HL-60 (cell line): ENCODE measurements at regions not wholly inside any gene's neighbourhood (a gene's known extent, or its start where the extent isn't known, plus 50 kb on each side); places are given as distances from the start of the nearest gene placed in this dataset.

Source experiments
- DNase-seq, 2 experiments: peaks; one replicate each; pipeline ENCODE4 v3.0.0-alpha.2; 2010 to 2020; ENCODE audit warnings: low read depth in 1 of 2, low spot score in 1 of 2
- H3K27ac ChIP-seq: fragments of 250-450 bp; sonication (Bioruptor Pico); replicated peaks from 2 replicates; pipeline ENCODE4 v1.5.1; 2020; ENCODE audit warnings: mild to moderate bottlenecking, moderate library complexity
- H3K27me3 ChIP-seq: fragments of 250-450 bp; sonication (Bioruptor Pico); 2 replicates; pipeline ENCODE4 v1.5.1; 2021; ENCODE audit warnings: mild to moderate bottlenecking, moderate library complexity; ENCODE audit not compliant: insufficient read depth, poor library complexity, severe bottlenecking
- H3K4me3 ChIP-seq: replicated peaks from 2 replicates; pipeline ENCODE4 v1.5.1; 2011; ENCODE audit warnings: mild to moderate bottlenecking, control low read depth, low read length; ENCODE audit not compliant: insufficient read depth
- CTCF ChIP-seq: IDR thresholded peaks from one replicate; pipeline ENCODE4 v1.5.1; 2011; ENCODE audit warnings: low read length, control low read depth, inconsistent platforms; ENCODE audit not compliant: insufficient read depth
- GABPA ChIP-seq: IDR thresholded peaks from 2 replicates; pipeline ENCODE4 v1.6.1; 2012; ENCODE audit warnings: low read depth
- POLR2AphosphoS5 ChIP-seq: IDR thresholded peaks from 2 replicates; pipeline ENCODE4 v1.6.1; 2012; ENCODE audit warnings: low read depth
- SPI1 ChIP-seq: IDR thresholded peaks from 2 replicates; pipeline ENCODE4 v1.6.1; 2012; ENCODE audit warnings: low read depth, mild to moderate bottlenecking, borderline replicate concordance
- TF ChIP-seq, protein P1 (sequence below): IDR thresholded peaks from 2 replicates; pipeline ENCODE4 v1.6.1; 2012; ENCODE audit warnings: low read depth; ENCODE audit not compliant: insufficient replicate concordance

DNA sequence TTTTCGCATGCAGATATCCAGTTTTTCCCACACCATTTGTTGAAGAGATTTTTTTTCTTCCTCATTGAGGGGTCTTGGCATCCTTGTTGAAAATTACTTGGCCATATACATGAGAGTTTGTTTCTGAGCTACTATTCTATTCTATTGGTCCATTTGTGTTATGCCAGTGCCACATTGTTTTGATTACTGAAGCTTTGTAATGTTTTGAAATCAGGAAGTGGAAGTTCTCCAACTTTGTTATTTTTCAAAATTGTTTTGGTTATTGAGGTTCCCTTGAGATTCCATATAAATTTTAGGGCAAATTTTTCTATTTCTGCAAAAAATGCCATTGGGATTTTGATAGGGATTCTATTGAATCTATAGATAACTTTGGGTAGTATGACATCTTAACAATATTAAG lies 130.3 kb upstream of the PFN2 start:
- no peak for DNase-seq
- Histone ChIP-seq H3K27me3 (no peaks in the 10 kb centered on the region), H3K27ac (no peak overlapping the region), H3K4me3 (no peak overlapping the region)
- TF ChIP-seq POLR2AphosphoS5 (no peak), GABPA (no peak), CTCF (no peak), SPI1 (no peak)
- TF ChIP-seq, protein P1, sequence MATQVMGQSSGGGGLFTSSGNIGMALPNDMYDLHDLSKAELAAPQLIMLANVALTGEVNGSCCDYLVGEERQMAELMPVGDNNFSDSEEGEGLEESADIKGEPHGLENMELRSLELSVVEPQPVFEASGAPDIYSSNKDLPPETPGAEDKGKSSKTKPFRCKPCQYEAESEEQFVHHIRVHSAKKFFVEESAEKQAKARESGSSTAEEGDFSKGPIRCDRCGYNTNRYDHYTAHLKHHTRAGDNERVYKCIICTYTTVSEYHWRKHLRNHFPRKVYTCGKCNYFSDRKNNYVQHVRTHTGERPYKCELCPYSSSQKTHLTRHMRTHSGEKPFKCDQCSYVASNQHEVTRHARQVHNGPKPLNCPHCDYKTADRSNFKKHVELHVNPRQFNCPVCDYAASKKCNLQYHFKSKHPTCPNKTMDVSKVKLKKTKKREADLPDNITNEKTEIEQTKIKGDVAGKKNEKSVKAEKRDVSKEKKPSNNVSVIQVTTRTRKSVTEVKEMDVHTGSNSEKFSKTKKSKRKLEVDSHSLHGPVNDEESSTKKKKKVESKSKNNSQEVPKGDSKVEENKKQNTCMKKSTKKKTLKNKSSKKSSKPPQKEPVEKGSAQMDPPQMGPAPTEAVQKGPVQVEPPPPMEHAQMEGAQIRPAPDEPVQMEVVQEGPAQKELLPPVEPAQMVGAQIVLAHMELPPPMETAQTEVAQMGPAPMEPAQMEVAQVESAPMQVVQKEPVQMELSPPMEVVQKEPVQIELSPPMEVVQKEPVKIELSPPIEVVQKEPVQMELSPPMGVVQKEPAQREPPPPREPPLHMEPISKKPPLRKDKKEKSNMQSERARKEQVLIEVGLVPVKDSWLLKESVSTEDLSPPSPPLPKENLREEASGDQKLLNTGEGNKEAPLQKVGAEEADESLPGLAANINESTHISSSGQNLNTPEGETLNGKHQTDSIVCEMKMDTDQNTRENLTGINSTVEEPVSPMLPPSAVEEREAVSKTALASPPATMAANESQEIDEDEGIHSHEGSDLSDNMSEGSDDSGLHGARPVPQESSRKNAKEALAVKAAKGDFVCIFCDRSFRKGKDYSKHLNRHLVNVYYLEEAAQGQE: no peak

GRCh38 chr3:150098621-150099020 lies 127.9 kb upstream of the PFN2 start:
- H3K27ac ChIP-seq: no peak overlapping the region
- TF ChIP-seq GABPA (no peak), SPI1 (no peak), CTCF (no peak), POLR2AphosphoS5 (no peak)
- TF ChIP-seq, protein P1: no peak
- H3K4me3 ChIP-seq: no peak overlapping the region
- H3K27me3 ChIP-seq: no peaks in the 10 kb centered on the region
- no peak for DNase-seq

- Histone ChIP-seq H3K27ac (no peak overlapping the region), H3K4me3 (no peak overlapping the region), H3K27me3 (no peaks in the 10 kb centered on the region)
- TF ChIP-seq GABPA (no peak), SPI1 (no peak), POLR2AphosphoS5 (no peak), CTCF (no peak)
- TF ChIP-seq, protein P1: no peak
- DNase-seq: no peak
Observed at GRCh38 chr3:150097588-150097890, 126.8 kb upstream of the PFN2 start.
